Mesenchymal stem cell (in vitro differentiated cells and primary cell): ENCODE measurements at regions not wholly inside any gene's neighbourhood (a gene's known extent, or its start where the extent isn't known, plus 50 kb on each side); places are given as distances from the start of the nearest gene placed in this dataset.

Experiments used
- DNase-seq: peaks from one replicate; pipeline ENCODE4 v3.0.0-alpha.2; 2013
- H2AFZ ChIP-seq: one replicate; pipeline ENCODE4 v1.6.1; 2013; ENCODE audit warnings: low read depth, mild to moderate bottlenecking, control low read depth, inconsistent platforms, low read length, moderate library complexity
- H2AK5ac ChIP-seq: 2 replicates; pipeline ENCODE4 v1.6.1; 2013; ENCODE audit warnings: low read length, moderate library complexity, mild to moderate bottlenecking, inconsistent platforms; ENCODE audit not compliant: severe bottlenecking
- H2BK120ac ChIP-seq: one replicate; pipeline ENCODE4 v1.6.1; 2013; ENCODE audit warnings: low read depth, mild to moderate bottlenecking, inconsistent platforms, low read length, moderate library complexity
- H2BK12ac ChIP-seq, 2 experiments: one replicate each; pipeline ENCODE4 v1.6.1; 2013; ENCODE audit warnings: inconsistent platforms in 2 of 2, low read length in 2 of 2, mild to moderate bottlenecking in 2 of 2, moderate library complexity in 2 of 2, control low read depth in 1 of 2
- H2BK15ac ChIP-seq: one replicate; pipeline ENCODE4 v1.6.1; 2013; ENCODE audit warnings: mild to moderate bottlenecking, low read depth, inconsistent platforms; ENCODE audit not compliant: poor library complexity, severe bottlenecking
- H2BK5ac ChIP-seq: 2 replicates; pipeline ENCODE4 v1.6.1; 2013; ENCODE audit warnings: low read depth, mild to moderate bottlenecking, low read length, control low read depth, inconsistent platforms; ENCODE audit not compliant: poor library complexity, severe bottlenecking
- H3K14ac ChIP-seq, 2 experiments: one replicate each; pipeline ENCODE4 v1.6.1; 2013; ENCODE audit warnings: inconsistent platforms in 2 of 2, low read length in 2 of 2, control low read depth in 1 of 2, mild to moderate bottlenecking in 1 of 2, moderate library complexity in 1 of 2
- H3K18ac ChIP-seq, 2 experiments: one replicate each; pipeline ENCODE4 v1.6.1; 2013; ENCODE audit warnings: inconsistent platforms in 2 of 2, low read length in 2 of 2, control low read depth in 1 of 2, low read depth in 1 of 2, mild to moderate bottlenecking in 1 of 2
- H3K23ac ChIP-seq, 2 experiments: one replicate each; pipeline ENCODE4 v1.6.1; 2013; ENCODE audit warnings: inconsistent platforms in 2 of 2, low read length in 2 of 2, mild to moderate bottlenecking in 2 of 2, moderate library complexity in 2 of 2, control low read depth in 1 of 2
- H3K27ac ChIP-seq: 2 replicates; pipeline ENCODE4 v1.5.1; 2013; ENCODE audit warnings: mild to moderate bottlenecking, moderate library complexity, low read length, control low read depth, inconsistent platforms; ENCODE audit not compliant: poor library complexity, severe bottlenecking
- H3K27me3 ChIP-seq, 2 experiments: 2 replicates each; pipeline versions ENCODE4 v1.6.1 to v1.7.0; 2013; ENCODE audit warnings: low read length in 2 of 2, mild to moderate bottlenecking in 2 of 2, moderate library complexity in 2 of 2, control low read depth in 1 of 2, inconsistent platforms in 1 of 2; ENCODE audit not compliant: control insufficient read depth in 1 of 2, insufficient read depth in 1 of 2
- H3K36me3 ChIP-seq, 2 experiments: 2 replicates each; pipeline versions ENCODE4 v1.6.1 to v1.7.0; 2013; ENCODE audit warnings: low read length in 2 of 2, control low read depth in 1 of 2, inconsistent platforms in 1 of 2, low read depth in 1 of 2, mild to moderate bottlenecking in 1 of 2; ENCODE audit not compliant: insufficient read depth in 2 of 2, control insufficient read depth in 1 of 2
- H3K4ac ChIP-seq, 2 experiments: one replicate each; pipeline ENCODE4 v1.6.1; 2013; ENCODE audit warnings: inconsistent platforms in 2 of 2, low read length in 2 of 2, mild to moderate bottlenecking in 2 of 2, moderate library complexity in 2 of 2, control low read depth in 1 of 2, low read depth in 1 of 2
- H3K4me1 ChIP-seq: 2 replicates; pipeline ENCODE4 v1.6.1; 2013; ENCODE audit warnings: low read depth, low read length, control low read depth; ENCODE audit not compliant: control insufficient read depth, insufficient read depth
- H3K4me2 ChIP-seq: 2 replicates; pipeline ENCODE4 v1.6.1; 2013; ENCODE audit warnings: low read length, mild to moderate bottlenecking, inconsistent platforms; ENCODE audit not compliant: poor library complexity, severe bottlenecking
- H3K4me3 ChIP-seq, 2 experiments: 2 replicates each; pipeline versions ENCODE4 v1.5.1 to v1.7.0; 2013; ENCODE audit warnings: low read length in 2 of 2, mild to moderate bottlenecking in 2 of 2, control low read depth in 1 of 2, low read depth in 1 of 2; ENCODE audit not compliant: insufficient read depth in 1 of 2
- H3K79me1 ChIP-seq: replicated peaks from 2 replicates; pipeline ENCODE4 v1.6.1; 2013; ENCODE audit warnings: mild to moderate bottlenecking, control low read depth, low read length, inconsistent platforms; ENCODE audit not compliant: poor library complexity, severe bottlenecking
- H3K9ac ChIP-seq: 2 replicates; pipeline ENCODE4 v1.7.0; 2013; ENCODE audit warnings: mild to moderate bottlenecking, low read length, moderate library complexity
- H3K9me3 ChIP-seq: 2 replicates; pipeline ENCODE4 v1.7.0; 2013; ENCODE audit warnings: mild to moderate bottlenecking, low read length; ENCODE audit not compliant: control insufficient read depth
- H4K8ac ChIP-seq: one replicate; pipeline ENCODE4 v1.6.1; 2013; ENCODE audit warnings: inconsistent platforms, mild to moderate bottlenecking, low read length, moderate library complexity
- H4K91ac ChIP-seq: one replicate; pipeline ENCODE4 v1.6.1; 2013; ENCODE audit warnings: mild to moderate bottlenecking, low read length, inconsistent platforms
- WGBS: methylation state at CpG from one replicate; pipeline ENCODE4 v1.1.7; 2013; ENCODE audit warnings: mixed read lengths; 5-methylcytosine and 5-hydroxymethylcytosine counted together

DNA sequence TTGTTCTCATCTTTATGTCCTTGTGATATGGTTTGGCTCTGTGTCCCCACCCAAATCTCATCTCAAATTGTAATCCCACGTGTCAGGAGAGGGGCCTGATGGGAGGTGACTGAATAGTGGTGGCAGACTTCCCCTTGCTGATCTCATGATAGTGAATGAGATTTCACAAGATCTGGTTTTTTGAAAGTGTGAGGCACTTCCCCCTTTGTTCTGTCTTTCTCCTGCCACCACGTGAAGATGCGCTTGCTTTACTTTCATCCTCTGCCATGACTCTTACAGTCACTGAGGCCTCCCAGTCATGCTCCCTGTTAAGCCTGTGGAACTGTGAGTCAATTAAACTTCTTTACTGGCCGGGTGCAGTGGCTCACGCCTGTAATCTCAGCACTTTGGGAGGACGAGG is 161.0 kb downstream of the HERPUD2 start:
- no peak overlapping the region for H2BK12ac ChIP-seq
- no peak overlapping the region for H2AK5ac ChIP-seq
- 81% methylated on average over 6 of the region's 6 CpGs for WGBS
- H3K9me3 ChIP-seq: no peaks in the 10 kb centered on the region
- H3K4me1 ChIP-seq: peaks cover 7% of the 10 kb centered on the region
- no peak overlapping the region for H3K14ac ChIP-seq
- no peaks in the 10 kb centered on the region for H3K79me1 ChIP-seq
- no peak overlapping the region for H4K91ac ChIP-seq
- peaks cover 32 to 59% of the 10 kb centered on the region in 2 experiments for H3K27me3 ChIP-seq
- H3K23ac ChIP-seq: no peak overlapping the region
- no peak overlapping the region for H3K4me3 ChIP-seq
- H3K36me3 ChIP-seq: no peaks in the 10 kb centered on the region
- no peak for DNase-seq
- no peak overlapping the region for H3K27ac ChIP-seq
- H2BK15ac ChIP-seq: no peak overlapping the region
- H3K4ac ChIP-seq: no peak overlapping the region
- no peak overlapping the region for H3K4me2 ChIP-seq
- no peak overlapping the region for H4K8ac ChIP-seq
- no peak overlapping the region for H2BK120ac ChIP-seq
- no peak overlapping the region for H3K18ac ChIP-seq
- H2AFZ ChIP-seq: no peak overlapping the region
- H3K9ac ChIP-seq: no peak overlapping the region
- H2BK5ac ChIP-seq: no peak overlapping the region

DNA sequence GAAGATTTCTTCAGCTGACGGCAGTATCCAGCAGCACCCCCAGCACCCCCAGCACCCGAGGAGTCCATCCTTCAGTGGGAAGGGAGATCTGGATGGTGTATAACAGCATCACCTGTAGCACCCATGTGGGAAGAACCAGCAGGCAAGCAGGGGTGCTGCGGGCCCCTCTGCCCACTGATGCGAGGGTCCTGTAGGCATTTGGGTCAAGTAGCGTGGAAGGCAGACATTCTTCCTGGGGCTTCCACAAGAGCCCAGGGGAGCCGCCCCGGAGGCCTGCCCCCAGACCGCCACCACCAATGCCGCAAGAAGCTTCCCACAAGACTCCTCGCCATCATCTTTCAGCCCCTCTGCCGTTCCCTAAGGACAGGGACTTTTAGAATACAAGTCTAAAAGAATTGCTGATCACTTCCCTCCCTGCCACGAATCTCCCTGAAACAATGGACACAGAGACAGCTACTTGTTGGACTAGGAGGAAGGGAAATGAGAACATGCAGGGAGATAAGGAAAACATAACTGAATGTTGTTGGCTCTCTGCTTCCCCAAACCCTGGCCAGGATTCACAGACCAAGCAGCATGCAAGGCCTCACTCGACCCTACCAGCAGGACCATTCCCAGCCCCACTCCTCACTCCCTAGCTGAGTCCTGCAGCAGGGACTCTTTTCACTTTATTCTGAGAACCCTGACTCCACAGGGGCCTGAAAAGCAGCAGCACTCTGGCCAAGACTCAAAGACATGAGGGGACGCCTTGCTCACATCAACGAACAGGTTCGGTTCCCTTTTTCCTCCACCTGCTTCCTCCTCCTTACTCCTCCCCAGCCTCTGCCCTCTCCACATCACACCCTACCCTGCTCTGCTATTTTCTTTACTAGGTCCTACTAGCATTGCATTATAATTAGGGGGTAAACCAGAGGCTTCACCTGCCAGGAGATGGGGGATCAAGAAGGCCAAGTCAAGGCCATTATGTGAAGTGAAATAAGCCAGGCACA is 164.5 kb downstream of the HERPUD2 start:
- Histone ChIP-seq H3K36me3 (no peaks in the 10 kb centered on the region), H3K4me1 (peaks cover under 1% of the 10 kb centered on the region), H2BK5ac (no peak overlapping the region), H3K23ac (no peak overlapping the region), H3K4ac (no peak overlapping the region), H2AFZ (no peak overlapping the region), H4K91ac (no peak overlapping the region), H3K79me1 (no peaks in the 10 kb centered on the region), H3K4me2 (no peak overlapping the region), H3K9ac (no peak overlapping the region), H2BK120ac (no peak overlapping the region), H3K14ac (no peak overlapping the region), H2AK5ac (no peak overlapping the region), H2BK12ac (no peak overlapping the region), H3K27me3 (peaks cover 36 to 54% of the 10 kb centered on the region in 2 experiments), H2BK15ac (no peak overlapping the region), H4K8ac (no peak overlapping the region), H3K27ac (no peak overlapping the region), H3K9me3 (no peaks in the 10 kb centered on the region), H3K4me3 (no peak overlapping the region), H3K18ac (no peak overlapping the region)
- no peak for DNase-seq
- 89% methylated on average over 15 of the region's 16 CpGs for WGBS

DNA sequence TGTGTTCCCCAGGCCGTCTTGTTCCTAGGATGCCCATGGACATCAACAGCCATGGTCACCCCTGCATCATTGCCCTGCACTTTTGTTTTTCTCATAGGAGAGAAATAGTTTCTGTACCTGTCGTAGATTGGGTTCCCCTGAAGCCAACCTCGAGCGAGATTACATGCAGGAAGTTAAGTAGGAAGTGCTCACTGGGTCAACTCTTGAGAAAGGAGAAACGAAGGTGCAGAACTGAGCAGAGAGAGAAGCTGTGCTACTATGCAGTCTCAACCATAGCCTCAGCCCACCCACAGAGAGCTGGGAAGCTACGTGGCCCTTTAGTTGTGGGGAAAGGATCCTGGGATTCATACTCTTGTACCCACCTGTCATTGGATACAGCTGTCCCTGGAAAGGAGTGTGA is 165.2 kb downstream of the HERPUD2 start:
- no peak overlapping the region for H4K91ac ChIP-seq
- H3K4me3 ChIP-seq: no peak overlapping the region
- H2AFZ ChIP-seq: no peak overlapping the region
- no peak overlapping the region for H2AK5ac ChIP-seq
- H3K27ac ChIP-seq: no peak overlapping the region
- no peak overlapping the region for H3K9ac ChIP-seq
- no peak overlapping the region for H3K23ac ChIP-seq
- no peaks in the 10 kb centered on the region for H3K79me1 ChIP-seq
- no peak overlapping the region for H2BK120ac ChIP-seq
- H3K4me2 ChIP-seq: no peak overlapping the region
- peaks cover 36 to 54% of the 10 kb centered on the region in 2 experiments for H3K27me3 ChIP-seq
- WGBS: 88% methylated on average over 4 of the region's 6 CpGs
- H3K18ac ChIP-seq: no peak overlapping the region
- no peak for DNase-seq
- no peak overlapping the region for H2BK12ac ChIP-seq
- no peak overlapping the region for H3K14ac ChIP-seq
- no peaks in the 10 kb centered on the region for H3K4me1 ChIP-seq
- no peak overlapping the region for H3K4ac ChIP-seq
- H4K8ac ChIP-seq: no peak overlapping the region
- H2BK15ac ChIP-seq: no peak overlapping the region
- no peak overlapping the region for H2BK5ac ChIP-seq
- H3K36me3 ChIP-seq: no peaks in the 10 kb centered on the region
- H3K9me3 ChIP-seq: no peaks in the 10 kb centered on the region

DNA sequence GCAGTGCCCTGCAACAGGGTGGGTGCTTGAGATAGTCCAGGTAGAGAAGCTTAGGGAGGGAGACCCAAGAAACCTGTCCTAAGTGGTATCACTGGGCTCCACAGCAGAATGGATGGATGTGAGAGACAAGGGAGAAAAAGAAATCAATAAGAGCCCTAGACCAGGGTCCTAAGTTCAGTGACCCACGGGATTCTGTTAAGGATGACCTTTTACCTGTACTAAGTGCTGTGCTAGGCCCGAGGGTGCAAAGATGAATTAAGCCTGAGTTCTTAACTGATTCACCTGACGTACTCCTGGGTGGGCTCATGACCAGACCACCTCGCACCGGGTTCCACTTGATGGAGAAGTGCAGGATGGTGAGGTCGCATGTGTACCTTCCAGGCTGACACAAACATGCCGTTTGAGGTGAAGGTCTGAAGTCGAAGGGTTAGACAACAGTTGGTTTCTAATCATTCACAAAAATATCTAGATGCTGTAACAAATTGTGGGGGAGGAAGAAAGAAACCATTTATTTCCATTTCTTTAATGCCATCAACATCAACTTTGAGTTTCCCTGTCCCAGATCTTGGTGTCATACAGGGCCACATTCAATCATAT is 166.5 kb downstream of the HERPUD2 start:
- H3K9me3 ChIP-seq: no peaks in the 10 kb centered on the region
- no peak overlapping the region for H2BK120ac ChIP-seq
- H3K4me3 ChIP-seq: no peak overlapping the region
- no peak overlapping the region for H3K27ac ChIP-seq
- peaks cover 43 to 63% of the 10 kb centered on the region in 2 experiments for H3K27me3 ChIP-seq
- no peak overlapping the region for H3K14ac ChIP-seq
- no peak overlapping the region for H3K23ac ChIP-seq
- no peak overlapping the region for H3K18ac ChIP-seq
- WGBS: 84% methylated on average over 7 of the region's 8 CpGs
- H2AK5ac ChIP-seq: no peak overlapping the region
- no peak overlapping the region for H2BK5ac ChIP-seq
- no peak overlapping the region for H3K4ac ChIP-seq
- no peak overlapping the region for H2BK15ac ChIP-seq
- H2AFZ ChIP-seq: no peak overlapping the region
- no peaks in the 10 kb centered on the region for H3K36me3 ChIP-seq
- H3K4me1 ChIP-seq: no peaks in the 10 kb centered on the region
- no peak overlapping the region for H3K4me2 ChIP-seq
- no peak overlapping the region for H4K91ac ChIP-seq
- H2BK12ac ChIP-seq: no peak overlapping the region
- no peak overlapping the region for H3K9ac ChIP-seq
- no peaks in the 10 kb centered on the region for H3K79me1 ChIP-seq
- no peak for DNase-seq
- H4K8ac ChIP-seq: no peak overlapping the region
